Head of caudate nucleus (tissue), 42 donors: ENCODE measurements at regions not wholly inside any gene's neighbourhood (a gene's known extent, or its start where the extent isn't known, plus 50 kb on each side); places are given as distances from the start of the nearest gene placed in this dataset.

Experiments
- DNase-seq, 42 donors: peaks; one replicate each; pipeline versions ENCODE4 v3.0.0 to v3.0.0-alpha.2; 2020 to 2021; ENCODE audit warnings: mixed read lengths in 7 of 42
- intact Hi-C: fragments of 100-400 bp; cut with DNase I; formaldehyde crosslinking; loops from one replicate; pipeline ENCODE4 v1.15.0; 2022

GRCh38 chr15:69825941-69826818 is 271.5 kb downstream of the TLE3 start:
- intact Hi-C loops: no loop called here
- no peak for DNase-seq

GRCh38 chr15:69826819-69827175 is 270.9 kb downstream of the TLE3 start:
- DNase-seq: no peak
- intact Hi-C loops: no loop called here

- intact Hi-C loops: no loop called here
- no peak for DNase-seq
These were observed 270.0 kb downstream of the TLE3 start for GRCh38 chr15:69827751-69828150.

GRCh38 chr15:69828181-69828828 is 269.4 kb downstream of the TLE3 start:
- no peak for DNase-seq

GRCh38 chr15:69829974-69830373 is 267.7 kb downstream of the TLE3 start:
- intact Hi-C loops: no loop called here
- no peak for DNase-seq

More at GRCh38 chr15:69828181-69828828, 269.4 kb downstream of the TLE3 start:
- intact Hi-C loops: no loop called here

- intact Hi-C loops: no loop called here
- DNase-seq: no peak
These were observed 267.3 kb downstream of the TLE3 start for GRCh38 chr15:69830430-69830829.

GRCh38 chr15:69830876-69831275 is 266.8 kb downstream of the TLE3 start:
- intact Hi-C loops: no loop called here
- no peak for DNase-seq

GRCh38 chr15:69834267-69834666 is 263.4 kb downstream of the TLE3 start:
- DNase-seq: no peak
- intact Hi-C loops: no loop called here

GRCh38 chr15:69834761-69835160 is 263.0 kb downstream of the TLE3 start:
- DNase-seq: no peak
- intact Hi-C loops: no loop called here

- intact Hi-C loops: no loop called here
- no peak for DNase-seq
These were observed 261.7 kb downstream of the TLE3 start for GRCh38 chr15:69836048-69836447.

- intact Hi-C loops: no loop called here
- no peak for DNase-seq
These were observed 261.0 kb downstream of the TLE3 start for GRCh38 chr15:69836526-69837230.

GRCh38 chr15:69838338-69838737 is 259.4 kb downstream of the TLE3 start:
- no peak for DNase-seq
- intact Hi-C loops: no loop called here

- DNase-seq: no peak
- intact Hi-C loops: no loop called here
These were observed 258.7 kb downstream of the TLE3 start for GRCh38 chr15:69838994-69839393.

- intact Hi-C loops: no loop called here
- no peak for DNase-seq
These were observed 256.4 kb downstream of the TLE3 start for GRCh38 chr15:69841113-69841828.

- DNase-seq: no peak
- intact Hi-C loops: no loop called here
These were observed 254.9 kb downstream of the TLE3 start for GRCh38 chr15:69842851-69843250.

- intact Hi-C loops: no loop called here
- peak in 1 of 42 donors; percentile 15 for DNase-seq
These were observed 254.3 kb downstream of the TLE3 start for GRCh38 chr15:69843276-69843899.

- intact Hi-C loops: no loop called here
- no peak for DNase-seq
These were observed 253.8 kb downstream of the TLE3 start for GRCh38 chr15:69843900-69844304.

- intact Hi-C loops: no loop called here
- no peak for DNase-seq
These were observed 252.6 kb downstream of the TLE3 start for GRCh38 chr15:69845159-69845558.

- intact Hi-C loops: no loop called here
- no peak for DNase-seq
These were observed 250.1 kb downstream of the TLE3 start for GRCh38 chr15:69847625-69848024.
